HCT116 (cell line): ENCODE measurements at regions not wholly inside any gene's neighbourhood (a gene's known extent, or its start where the extent isn't known, plus 50 kb on each side); places are given as distances from the start of the nearest gene placed in this dataset.

Experiments
- ATAC-seq: fragments of 200-7000 bp; cut with Tn5 transposase; 2 replicates; pipeline ENCODE4 v1.9.1; 2020; ENCODE audit warnings: mild to moderate bottlenecking, moderate library complexity
- BruUV-seq: library from RNA; stranded (reverse); fragments of 400-500 nt; replicated peaks from 2 replicates; lab custom pipeline; 2021; lab: Mats Ljungman, UMichigan
- CTCF ChIA-PET: fragments of 300-600 bp; sonication (Branson Sonifier 250); formaldehyde crosslinking; loops from one replicate; lab custom pipeline; 2021; ENCODE audit warnings: antibody characterized with exemption; lab: Charles Lee
- POLR2A ChIA-PET: fragments of 300-600, 350-600 bp; sonication (Branson Sonifier 250); formaldehyde crosslinking; loops from one replicate; lab custom pipeline; 2021; ENCODE audit warnings: antibody characterized with exemption; lab: Charles Lee
- RAD21 ChIA-PET, 2 experiments: fragments of 300-600 bp; sonication (Branson Sonifier 250); formaldehyde crosslinking; loops; one replicate each; lab custom pipeline; 2023; ENCODE audit warnings: low total read pairs in 2 of 2; ENCODE audit not compliant: uncharacterized antibody in 2 of 2, unreplicated experiment in 2 of 2, low non-redundant PET in 1 of 2; lab: Charles Lee
- DNase-seq: peaks from one replicate; pipeline ENCODE4 v3.0.0-alpha.2; 2010; ENCODE audit warnings: low read depth, low spot score
- H2AFZ ChIP-seq: fragments of 200-600 bp; shearing (Covaris generic), sonication (generic); 2 replicates; pipeline ENCODE4 v1.6.1; 2017; ENCODE audit warnings: low read depth, mixed run types, mixed read lengths, antibody characterized with exemption, low read length; ENCODE audit not compliant: poor library complexity, severe bottlenecking
- H3K27ac ChIP-seq: 2 replicates; pipeline ENCODE4 v1.5.1; 2012; ENCODE audit warnings: low read depth, low read length
- H3K27me3 ChIP-seq: fragments of 200-600 bp; sonication (generic); 2 replicates; pipeline ENCODE4 v1.6.1; 2016; ENCODE audit warnings: mixed run types, low read length, mixed read lengths; ENCODE audit not compliant: insufficient read depth
- H3K36me3 ChIP-seq, 2 experiments: fragments of 200-500 bp in 1 of 2; fragments of 200-600 bp in 1 of 2; sonication (Bioruptor generic) in 1 of 2; sonication (generic) in 1 of 2; 2 replicates each; pipeline versions ENCODE4 v1.5.1 to v1.6.1; 2014 to 2016; ENCODE audit warnings: low read length in 2 of 2, inconsistent platforms in 1 of 2, mixed read lengths in 1 of 2, mixed run types in 1 of 2; ENCODE audit not compliant: insufficient read depth in 2 of 2, control insufficient read depth in 1 of 2
- H3K4me1 ChIP-seq, 2 experiments: fragments of 200-600 bp in 1 of 2; sonication (generic) in 1 of 2; 2 replicates each; pipeline versions ENCODE4 v1.5.1 to v1.6.1; 2012 to 2017; ENCODE audit warnings: low read length in 2 of 2, inconsistent platforms in 1 of 2, mild to moderate bottlenecking in 1 of 2, mixed read lengths in 1 of 2, mixed run types in 1 of 2, moderate library complexity in 1 of 2; ENCODE audit not compliant: insufficient read depth in 2 of 2, control insufficient read depth in 1 of 2
- H3K4me2 ChIP-seq: fragments of 200-600 bp; sonication (generic); 2 replicates; pipeline ENCODE4 v1.6.1; 2017; ENCODE audit warnings: mixed run types, low read length, mixed read lengths
- H3K4me3 ChIP-seq, 2 experiments: fragments of 200-600 bp in 1 of 2; sonication (generic) in 1 of 2; replicated peaks in 1 of 2; 2 replicates each; pipeline ENCODE4 v1.5.1; 2011 to 2016; ENCODE audit warnings: low read length in 2 of 2, control low read depth in 1 of 2, low read depth in 1 of 2, mild to moderate bottlenecking in 1 of 2, mixed read lengths in 1 of 2, mixed run types in 1 of 2
- H3K79me2 ChIP-seq: fragments of 200-600 bp; sonication (generic); 2 replicates; pipeline ENCODE4 v1.6.1; 2017; ENCODE audit warnings: mild to moderate bottlenecking, mixed run types, low read length, moderate library complexity, mixed read lengths; ENCODE audit not compliant: insufficient read depth
- H3K9ac ChIP-seq: fragments of 200-600 bp; sonication (generic); 2 replicates; pipeline ENCODE4 v1.6.1; 2016; ENCODE audit warnings: low read length, mixed read lengths
- H3K9me2 ChIP-seq: fragments of 200-600 bp; sonication (generic), shearing (Covaris generic); 2 replicates; pipeline ENCODE4 v1.6.1; 2017; ENCODE audit warnings: mixed run types, mild to moderate bottlenecking, moderate library complexity; ENCODE audit not compliant: insufficient read depth
- H3K9me3 ChIP-seq, 2 experiments: fragments of 200-500 bp in 1 of 2; fragments of 200-600 bp in 1 of 2; sonication (Bioruptor generic) in 1 of 2; sonication (generic) in 1 of 2; 2 replicates each; pipeline ENCODE4 v1.6.1; 2014 to 2017; ENCODE audit warnings: low read length in 2 of 2, mixed read lengths in 2 of 2, inconsistent platforms in 1 of 2, low read depth in 1 of 2, mild to moderate bottlenecking in 1 of 2, mixed run types in 1 of 2, moderate library complexity in 1 of 2; ENCODE audit not compliant: control insufficient read depth in 1 of 2, insufficient read depth in 1 of 2
- H4K20me1 ChIP-seq: fragments of 200-600 bp; sonication (generic), shearing (Covaris generic); 2 replicates; pipeline ENCODE4 v1.6.1; 2017; ENCODE audit warnings: mixed run types, mild to moderate bottlenecking, moderate library complexity; ENCODE audit not compliant: insufficient read depth
- CBX3 ChIP-seq: IDR thresholded peaks from 2 replicates; pipeline ENCODE4 v1.6.1; 2012; ENCODE audit warnings: low read depth
- POLR2A ChIP-seq: IDR thresholded peaks from 2 replicates; pipeline ENCODE4 v1.7.0; 2011; ENCODE audit warnings: borderline replicate concordance; ENCODE audit not compliant: insufficient read depth, insufficient read length; ENCODE audit errors: extremely low read depth
- SIN3A ChIP-seq: IDR thresholded peaks from 2 replicates; pipeline ENCODE4 v1.6.1; 2012; ENCODE audit warnings: low read depth
- TCF7L2 ChIP-seq: IDR thresholded peaks from 2 replicates; pipeline ENCODE4 v1.7.0; 2011; ENCODE audit warnings: borderline replicate concordance, inconsistent platforms; ENCODE audit not compliant: insufficient read depth, insufficient read length; ENCODE audit errors: extremely low read depth
- YY1 ChIP-seq: IDR thresholded peaks from 2 replicates; pipeline ENCODE4 v1.6.1; 2011; ENCODE audit warnings: low read length, low read depth, moderate library complexity, mild to moderate bottlenecking; ENCODE audit not compliant: insufficient replicate concordance; ENCODE audit errors: extremely low read depth
- ZNF274 ChIP-seq: fragments of 200-500 bp; sonication (Bioruptor generic); IDR thresholded peaks from 2 replicates; pipeline ENCODE4 v1.6.1; 2014; ENCODE audit warnings: mild to moderate bottlenecking, low read depth, low read length, inconsistent platforms
- intact Hi-C: fragments of 100-400 bp; cut with micrococcal nuclease; formaldehyde crosslinking; loops from 2 replicates; pipeline ENCODE4 v1.10.0; 2022
- TF ChIP-seq, protein P1 (sequence below): IDR thresholded peaks from 2 replicates; pipeline ENCODE4 v1.6.1; 2011; ENCODE audit warnings: mild to moderate bottlenecking, low read length, moderate library complexity; ENCODE audit not compliant: insufficient replicate concordance; ENCODE audit errors: extremely low read depth
- TF ChIP-seq, protein P2 (sequence below): IDR thresholded peaks from 2 replicates; pipeline ENCODE4 v1.6.1; 2012
- TF ChIP-seq, protein P3 (sequence below), 3 experiments: fragments of 200-600 bp in 1 of 3; sonication (generic) in 1 of 3; IDR thresholded peaks in 2 of 3; conservative IDR thresholded peaks in 1 of 3; 2 replicates each; pipeline ENCODE4 v1.5.1; 2012 to 2017; ENCODE audit warnings: low read depth in 2 of 3, low read length in 2 of 3, antibody characterized with exemption in 1 of 3, borderline replicate concordance in 1 of 3, control low read depth in 1 of 3, mild to moderate bottlenecking in 1 of 3, mixed read lengths in 1 of 3, mixed run types in 1 of 3, moderate library complexity in 1 of 3; ENCODE audit not compliant: insufficient read depth in 1 of 3

DNA sequence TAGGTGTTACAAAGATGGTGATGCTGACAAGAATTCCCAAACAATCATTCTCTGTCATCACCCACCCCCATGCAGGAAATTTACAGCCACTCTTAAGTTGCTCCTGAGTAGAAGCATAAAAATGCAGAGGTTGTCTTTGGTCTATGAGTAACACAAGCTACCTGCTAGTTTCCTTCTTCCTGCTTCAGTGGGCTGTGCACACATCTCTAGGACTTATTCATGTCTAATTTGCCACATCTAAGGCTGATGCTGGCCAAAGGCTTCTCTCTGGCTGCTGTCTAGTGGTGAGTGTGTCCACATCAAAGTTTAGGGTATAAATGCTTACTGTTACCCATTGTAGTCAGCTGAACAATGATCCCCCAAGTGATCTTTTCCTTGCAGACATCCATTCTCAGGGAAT, 662.5 kb downstream of the TYW1 start:
- no peak for TF ChIP-seq CBX3
- TF ChIP-seq ZNF274 = no peak
- TF ChIP-seq, all 23 proteins: peak for 0
- no peak for ATAC-seq
- Histone ChIP-seq H4K20me1 (no peaks in the 10 kb centered on the region), H3K36me3 (no peaks in the 10 kb centered on the region), H3K9me3 (peaks cover 0 to 16% of the 10 kb centered on the region in 2 experiments; a peak in 1 of 4 replicates), H3K9ac (no peak overlapping the region), H3K27me3 (no peaks in the 10 kb centered on the region), H3K4me2 (no peak overlapping the region), H2AFZ (no peak overlapping the region), H3K4me1 (no peaks in the 10 kb centered on the region), H3K4me3 (no peak overlapping the region), H3K9me2 (no peaks in the 10 kb centered on the region), H3K79me2 (no peaks in the 10 kb centered on the region), H3K27ac (no peak overlapping the region)
- intact Hi-C loops = no loop called here
- no peak for DNase-seq
- ChIA-PET POLR2A (no interaction called here), CTCF (no interaction called here), RAD21 (no interaction called here)
- BruUV-seq = no TSS peak

DNA sequence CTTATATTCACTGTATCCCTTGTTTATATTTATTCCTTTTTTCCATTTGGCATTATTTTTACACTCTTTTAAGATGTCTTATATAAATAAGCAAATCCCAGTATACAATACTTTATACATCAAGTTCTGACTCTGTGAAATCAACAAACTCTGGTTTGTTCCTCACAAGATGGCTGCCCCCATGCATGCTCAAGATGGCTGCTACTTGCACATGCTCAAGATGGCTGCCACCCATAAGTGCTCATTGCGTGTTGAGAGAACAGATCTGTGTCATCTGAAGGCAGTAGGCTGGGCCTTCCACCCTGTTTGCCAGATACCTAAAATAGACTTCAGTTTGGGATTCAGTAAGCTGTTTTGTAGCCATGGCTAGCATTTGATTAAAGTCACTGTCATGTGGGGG, 666.2 kb downstream of the TYW1 start:
- Histone ChIP-seq H2AFZ (no peak overlapping the region), H3K9me2 (no peaks in the 10 kb centered on the region), H3K79me2 (no peaks in the 10 kb centered on the region), H3K4me1 (no peaks in the 10 kb centered on the region), H3K36me3 (no peaks in the 10 kb centered on the region), H3K27me3 (no peaks in the 10 kb centered on the region), H3K9ac (no peak overlapping the region), H4K20me1 (no peaks in the 10 kb centered on the region), H3K4me3 (no peak overlapping the region), H3K27ac (no peak overlapping the region), H3K9me3 (peaks cover 0 to 12% of the 10 kb centered on the region in 2 experiments; a peak in 1 of 4 replicates), H3K4me2 (no peak overlapping the region)
- DNase-seq = no peak
- intact Hi-C loops = no loop called here
- ChIA-PET CTCF (no interaction called here), POLR2A (no interaction called here), RAD21 (no interaction called here)
- ATAC-seq = no peak
- TF ChIP-seq YY1 (peak; percentile 15), POLR2A (no peak), TCF7L2 (no peak), SIN3A (no peak)
- TF ChIP-seq, protein P1, sequence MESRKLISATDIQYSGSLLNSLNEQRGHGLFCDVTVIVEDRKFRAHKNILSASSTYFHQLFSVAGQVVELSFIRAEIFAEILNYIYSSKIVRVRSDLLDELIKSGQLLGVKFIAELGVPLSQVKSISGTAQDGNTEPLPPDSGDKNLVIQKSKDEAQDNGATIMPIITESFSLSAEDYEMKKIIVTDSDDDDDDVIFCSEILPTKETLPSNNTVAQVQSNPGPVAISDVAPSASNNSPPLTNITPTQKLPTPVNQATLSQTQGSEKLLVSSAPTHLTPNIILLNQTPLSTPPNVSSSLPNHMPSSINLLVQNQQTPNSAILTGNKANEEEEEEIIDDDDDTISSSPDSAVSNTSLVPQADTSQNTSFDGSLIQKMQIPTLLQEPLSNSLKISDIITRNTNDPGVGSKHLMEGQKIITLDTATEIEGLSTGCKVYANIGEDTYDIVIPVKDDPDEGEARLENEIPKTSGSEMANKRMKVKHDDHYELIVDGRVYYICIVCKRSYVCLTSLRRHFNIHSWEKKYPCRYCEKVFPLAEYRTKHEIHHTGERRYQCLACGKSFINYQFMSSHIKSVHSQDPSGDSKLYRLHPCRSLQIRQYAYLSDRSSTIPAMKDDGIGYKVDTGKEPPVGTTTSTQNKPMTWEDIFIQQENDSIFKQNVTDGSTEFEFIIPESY = no peak
- TF ChIP-seq, protein P2, sequence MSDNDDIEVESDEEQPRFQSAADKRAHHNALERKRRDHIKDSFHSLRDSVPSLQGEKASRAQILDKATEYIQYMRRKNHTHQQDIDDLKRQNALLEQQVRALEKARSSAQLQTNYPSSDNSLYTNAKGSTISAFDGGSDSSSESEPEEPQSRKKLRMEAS = no peak
- TF ChIP-seq, protein P3, sequence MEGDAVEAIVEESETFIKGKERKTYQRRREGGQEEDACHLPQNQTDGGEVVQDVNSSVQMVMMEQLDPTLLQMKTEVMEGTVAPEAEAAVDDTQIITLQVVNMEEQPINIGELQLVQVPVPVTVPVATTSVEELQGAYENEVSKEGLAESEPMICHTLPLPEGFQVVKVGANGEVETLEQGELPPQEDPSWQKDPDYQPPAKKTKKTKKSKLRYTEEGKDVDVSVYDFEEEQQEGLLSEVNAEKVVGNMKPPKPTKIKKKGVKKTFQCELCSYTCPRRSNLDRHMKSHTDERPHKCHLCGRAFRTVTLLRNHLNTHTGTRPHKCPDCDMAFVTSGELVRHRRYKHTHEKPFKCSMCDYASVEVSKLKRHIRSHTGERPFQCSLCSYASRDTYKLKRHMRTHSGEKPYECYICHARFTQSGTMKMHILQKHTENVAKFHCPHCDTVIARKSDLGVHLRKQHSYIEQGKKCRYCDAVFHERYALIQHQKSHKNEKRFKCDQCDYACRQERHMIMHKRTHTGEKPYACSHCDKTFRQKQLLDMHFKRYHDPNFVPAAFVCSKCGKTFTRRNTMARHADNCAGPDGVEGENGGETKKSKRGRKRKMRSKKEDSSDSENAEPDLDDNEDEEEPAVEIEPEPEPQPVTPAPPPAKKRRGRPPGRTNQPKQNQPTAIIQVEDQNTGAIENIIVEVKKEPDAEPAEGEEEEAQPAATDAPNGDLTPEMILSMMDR (IDR thresholded peaks at IDR 0.05 in 2 of 3, conservative IDR thresholded peaks at IDR 0.05 in 1 of 3; ENCODE audit: borderline replicate concordance in 1 of 3, insufficient read depth in 1 of 3, low read depth in 2 of 3, low read length in 2 of 3) = no peak
- BruUV-seq = no TSS peak
